ENCODE measurements at regions not wholly inside any gene's neighbourhood (a gene's known extent, or its start where the extent isn't known, plus 50 kb on each side); places are given as distances from the start of the nearest gene placed in this dataset.

- FAIRE-seq = no peak
Observed at GRCh38 chr15:68524753-68525584, 53.8 kb upstream of the CORO2B start.

GRCh38 chr15:68525815-68526214 lies 53.0 kb upstream of the CORO2B start:
- FAIRE-seq (no peak), DNase-seq (ENCODE audit: low spot score) (no peak)

More at GRCh38 chr15:68524753-68525584, 53.8 kb upstream of the CORO2B start:
- DNase-seq (ENCODE audit: low spot score) = no peak

GRCh38 chr15:68526269-68526668 lies 52.5 kb upstream of the CORO2B start:
- FAIRE-seq (no peak), DNase-seq (ENCODE audit: low spot score) (no peak)

GRCh38 chr15:68526784-68527183 lies 52.0 kb upstream of the CORO2B start:
- no peak for DNase-seq (ENCODE audit: low spot score)
- FAIRE-seq = no peak

GRCh38 chr15:68528626-68529290 lies 50.0 kb upstream of the CORO2B start:
- FAIRE-seq = no peak
- no peak for DNase-seq (ENCODE audit: low spot score)
